ENCODE measurements at regions not wholly inside any gene's neighbourhood (a gene's known extent, or its start where the extent isn't known, plus 50 kb on each side); places are given as distances from the start of the nearest gene placed in this dataset.

DNA sequence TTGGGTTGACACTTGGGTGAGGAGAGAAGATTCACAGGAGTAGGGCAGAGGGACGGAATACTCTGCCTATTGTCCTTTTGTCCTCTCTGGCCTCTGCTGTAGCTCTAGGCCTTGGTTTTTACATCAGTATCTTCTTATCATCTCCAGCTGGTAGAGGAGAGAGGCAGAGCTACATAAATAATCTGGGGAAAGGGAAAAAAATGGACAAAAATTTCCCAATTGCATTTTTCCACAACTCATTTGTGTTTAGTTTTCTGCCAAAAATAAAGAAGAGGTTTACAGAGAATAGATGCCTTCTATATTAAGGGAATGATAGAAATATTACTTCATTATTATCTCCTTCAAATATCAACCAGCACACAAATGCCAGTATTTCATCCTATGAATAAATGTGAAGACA lies 216.4 kb upstream of the P2RY1 start:
- Histone ChIP-seq H3K9ac (ENCODE audit: low read depth, low read length) (no peak overlapping the region), H2AFZ (ENCODE audit: low read depth, low read length) (no peak overlapping the region), H3K36me3 (ENCODE audit: insufficient read depth, low read length) (no peaks in the 10 kb centered on the region), H3K4me2 (ENCODE audit: insufficient read depth, low read length) (no peak overlapping the region), H3K79me2 (ENCODE audit: insufficient read depth, low read length) (no peaks in the 10 kb centered on the region), H3K4me1 (ENCODE audit: insufficient read depth, low read length) (no peaks in the 10 kb centered on the region), H3K27me3 (ENCODE audit: insufficient read depth, low read length, poor library complexity) (no peaks in the 10 kb centered on the region), H4K20me1 (ENCODE audit: insufficient read depth, low read length) (no peaks in the 10 kb centered on the region), H3K9me3 (ENCODE audit: insufficient read depth, low read length, severe bottlenecking) (no peaks in the 10 kb centered on the region), H3K4me3 (ENCODE audit: low read depth in 1 of 2, low read length in 2 of 2) (no peak overlapping the region), H3K27ac (ENCODE audit: low read length) (no peak overlapping the region)
- TF ChIP-seq EZH2 (IDR thresholded peaks at IDR 0.05; ENCODE audit: borderline replicate concordance, low read depth, low read length, severe bottlenecking), result no peak
- TF ChIP-seq, protein P1, sequence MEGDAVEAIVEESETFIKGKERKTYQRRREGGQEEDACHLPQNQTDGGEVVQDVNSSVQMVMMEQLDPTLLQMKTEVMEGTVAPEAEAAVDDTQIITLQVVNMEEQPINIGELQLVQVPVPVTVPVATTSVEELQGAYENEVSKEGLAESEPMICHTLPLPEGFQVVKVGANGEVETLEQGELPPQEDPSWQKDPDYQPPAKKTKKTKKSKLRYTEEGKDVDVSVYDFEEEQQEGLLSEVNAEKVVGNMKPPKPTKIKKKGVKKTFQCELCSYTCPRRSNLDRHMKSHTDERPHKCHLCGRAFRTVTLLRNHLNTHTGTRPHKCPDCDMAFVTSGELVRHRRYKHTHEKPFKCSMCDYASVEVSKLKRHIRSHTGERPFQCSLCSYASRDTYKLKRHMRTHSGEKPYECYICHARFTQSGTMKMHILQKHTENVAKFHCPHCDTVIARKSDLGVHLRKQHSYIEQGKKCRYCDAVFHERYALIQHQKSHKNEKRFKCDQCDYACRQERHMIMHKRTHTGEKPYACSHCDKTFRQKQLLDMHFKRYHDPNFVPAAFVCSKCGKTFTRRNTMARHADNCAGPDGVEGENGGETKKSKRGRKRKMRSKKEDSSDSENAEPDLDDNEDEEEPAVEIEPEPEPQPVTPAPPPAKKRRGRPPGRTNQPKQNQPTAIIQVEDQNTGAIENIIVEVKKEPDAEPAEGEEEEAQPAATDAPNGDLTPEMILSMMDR (IDR thresholded peaks at IDR 0.05; ENCODE audit: borderline replicate concordance, extremely low read depth, low read length, poor library complexity, severe bottlenecking), result no peak
- DNase-seq (no peak), ATAC-seq (ENCODE audit: insufficient read depth, low read depth) (no peak)

DNA sequence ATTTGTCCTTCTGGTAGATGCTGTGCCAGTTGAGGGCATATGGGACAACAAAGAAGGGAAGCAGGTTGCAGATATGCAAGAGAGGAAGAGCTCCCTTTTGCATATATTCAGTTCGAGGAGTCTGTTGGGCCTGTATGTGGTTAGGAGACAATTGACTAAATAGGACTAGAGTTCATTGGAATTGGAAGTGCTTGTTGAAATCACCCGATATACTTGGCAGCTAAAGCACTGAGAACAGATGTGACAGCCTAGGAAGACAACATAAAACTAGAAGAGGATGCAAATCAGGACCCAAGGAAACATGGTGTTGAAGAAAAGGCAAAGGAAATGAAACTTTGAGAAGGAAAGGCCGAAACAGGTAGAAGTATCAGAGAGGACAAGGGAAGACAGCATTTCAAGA lies 215.2 kb upstream of the P2RY1 start:
- H3K4me3 ChIP-seq (ENCODE audit: low read depth in 1 of 2, low read length in 2 of 2), result no peak overlapping the region
- no peaks in the 10 kb centered on the region for H3K9me3 ChIP-seq (ENCODE audit: insufficient read depth, low read length, severe bottlenecking)
- H3K27ac ChIP-seq (ENCODE audit: low read length), result no peak overlapping the region
- H4K20me1 ChIP-seq (ENCODE audit: insufficient read depth, low read length), result no peaks in the 10 kb centered on the region
- DNase-seq, result no peak
- H3K4me1 ChIP-seq (ENCODE audit: insufficient read depth, low read length), result no peaks in the 10 kb centered on the region
- H3K27me3 ChIP-seq (ENCODE audit: insufficient read depth, low read length, poor library complexity), result no peaks in the 10 kb centered on the region
- ATAC-seq (ENCODE audit: insufficient read depth, low read depth), result no peak
- H2AFZ ChIP-seq (ENCODE audit: low read depth, low read length), result no peak overlapping the region
- no peaks in the 10 kb centered on the region for H3K36me3 ChIP-seq (ENCODE audit: insufficient read depth, low read length)
- H3K4me2 ChIP-seq (ENCODE audit: insufficient read depth, low read length), result no peak overlapping the region
- no peak overlapping the region for H3K9ac ChIP-seq (ENCODE audit: low read depth, low read length)
- TF ChIP-seq EZH2 (IDR thresholded peaks at IDR 0.05; ENCODE audit: borderline replicate concordance, low read depth, low read length, severe bottlenecking), result no peak
- TF ChIP-seq, protein P1 (IDR thresholded peaks at IDR 0.05; ENCODE audit: borderline replicate concordance, extremely low read depth, low read length, poor library complexity, severe bottlenecking), result no peak
- no peaks in the 10 kb centered on the region for H3K79me2 ChIP-seq (ENCODE audit: insufficient read depth, low read length)

DNA sequence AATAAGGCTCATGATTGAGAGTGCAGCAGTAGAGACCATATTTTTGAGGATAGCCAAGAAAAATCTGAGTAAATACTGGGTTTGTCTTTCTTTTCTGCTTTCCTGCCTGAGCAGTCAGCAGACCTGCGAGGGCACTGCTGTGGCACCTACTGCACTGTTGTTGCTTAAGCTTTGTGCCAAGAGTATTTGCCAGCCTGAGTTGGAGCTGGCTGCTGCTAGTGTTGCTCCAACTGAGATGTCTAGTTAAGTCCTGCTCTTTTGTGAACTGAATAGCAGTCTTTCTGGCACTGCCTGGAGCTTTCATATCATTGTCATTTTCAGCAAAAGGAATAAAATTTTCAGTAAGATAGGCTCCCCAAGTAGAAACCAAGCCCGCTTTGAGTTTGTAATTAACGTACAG lies 214.5 kb upstream of the P2RY1 start:
- H2AFZ ChIP-seq (ENCODE audit: low read depth, low read length), result no peak overlapping the region
- TF ChIP-seq, protein P1 (IDR thresholded peaks at IDR 0.05; ENCODE audit: borderline replicate concordance, extremely low read depth, low read length, poor library complexity, severe bottlenecking), result no peak
- TF ChIP-seq EZH2 (IDR thresholded peaks at IDR 0.05; ENCODE audit: borderline replicate concordance, low read depth, low read length, severe bottlenecking), result no peak
- H3K9ac ChIP-seq (ENCODE audit: low read depth, low read length), result no peak overlapping the region

More for the DNA sequence above, 214.5 kb upstream of the P2RY1 start:
- H3K27me3 ChIP-seq (ENCODE audit: insufficient read depth, low read length, poor library complexity), result no peaks in the 10 kb centered on the region
- H3K4me1 ChIP-seq (ENCODE audit: insufficient read depth, low read length), result no peaks in the 10 kb centered on the region
- no peaks in the 10 kb centered on the region for H3K9me3 ChIP-seq (ENCODE audit: insufficient read depth, low read length, severe bottlenecking)
- H3K27ac ChIP-seq (ENCODE audit: low read length), result no peak overlapping the region
- no peak overlapping the region for H3K4me3 ChIP-seq (ENCODE audit: low read depth in 1 of 2, low read length in 2 of 2)
- H3K79me2 ChIP-seq (ENCODE audit: insufficient read depth, low read length), result no peaks in the 10 kb centered on the region
- no peak overlapping the region for H3K4me2 ChIP-seq (ENCODE audit: insufficient read depth, low read length)
- H3K36me3 ChIP-seq (ENCODE audit: insufficient read depth, low read length), result no peaks in the 10 kb centered on the region
- ATAC-seq (ENCODE audit: insufficient read depth, low read depth) (no peak), DNase-seq (no peak)
- H4K20me1 ChIP-seq (ENCODE audit: insufficient read depth, low read length), result no peaks in the 10 kb centered on the region

Measured in DND-41 (cell line).